Astrocyte (in vitro differentiated cells and primary cell): ENCODE measurements at regions not wholly inside any gene's neighbourhood (a gene's known extent, or its start where the extent isn't known, plus 50 kb on each side); places are given as distances from the start of the nearest gene placed in this dataset.

Experiments
- DNase-seq: peaks from one replicate; pipeline ENCODE4 v3.0.0-alpha.2; 2010; ENCODE audit warnings: low read depth
- FAIRE-seq: peaks from 2 replicates; lab custom pipeline; 2011; peaks lifted over from hg19 to GRCh38; lab: Jason Lieb, UNC
- H2AFZ ChIP-seq: 2 replicates; pipeline ENCODE4 v1.6.0; 2012; ENCODE audit warnings: low read depth, low read length, inconsistent platforms
- H3K27ac ChIP-seq: 2 replicates; pipeline ENCODE4 v1.5.1; 2011; ENCODE audit warnings: low read depth, low read length, inconsistent platforms
- H3K27me3 ChIP-seq: 2 replicates; pipeline ENCODE4 v1.6.0; 2011; ENCODE audit warnings: low read length, inconsistent platforms; ENCODE audit not compliant: insufficient read depth
- H3K36me3 ChIP-seq: 2 replicates; pipeline ENCODE4 v1.5.1; 2011; ENCODE audit warnings: low read length, inconsistent platforms; ENCODE audit not compliant: insufficient read depth
- H3K4me1 ChIP-seq: 2 replicates; pipeline ENCODE4 v1.5.1; 2011; ENCODE audit warnings: low read length, inconsistent platforms; ENCODE audit not compliant: insufficient read depth
- H3K4me2 ChIP-seq: 2 replicates; pipeline ENCODE4 v1.6.0; 2012; ENCODE audit warnings: low read length, inconsistent platforms
- H3K4me3 ChIP-seq: 2 replicates; pipeline ENCODE4 v1.5.1; 2011; ENCODE audit warnings: low read depth, mild to moderate bottlenecking, low read length, inconsistent platforms; ENCODE audit not compliant: insufficient read depth
- H3K79me2 ChIP-seq: 2 replicates; pipeline ENCODE4 v1.6.0; 2012; ENCODE audit warnings: mild to moderate bottlenecking, low read length, inconsistent platforms; ENCODE audit not compliant: insufficient read depth
- H3K9ac ChIP-seq: 2 replicates; pipeline ENCODE4 v1.6.0; 2012; ENCODE audit warnings: mild to moderate bottlenecking, low read length, inconsistent platforms
- H3K9me3 ChIP-seq: 2 replicates; pipeline ENCODE4 v1.5.1; 2012; ENCODE audit warnings: low read depth, mild to moderate bottlenecking, low read length, inconsistent platforms; ENCODE audit not compliant: insufficient read depth
- H4K20me1 ChIP-seq: 2 replicates; pipeline ENCODE4 v1.6.0; 2012; ENCODE audit warnings: low read length, inconsistent platforms; ENCODE audit not compliant: insufficient read depth
- H3K27ac Mint-ChIP-seq: one replicate; pipeline ENCODE4 v1.8.0; 2021; ENCODE audit warnings: mild to moderate bottlenecking, mixed read lengths; ENCODE audit not compliant: unreplicated experiment
- H3K27me3 Mint-ChIP-seq: one replicate; pipeline ENCODE4 v1.8.0; 2021; ENCODE audit warnings: low read depth, mixed read lengths; ENCODE audit not compliant: unreplicated experiment
- H3K36me3 Mint-ChIP-seq: one replicate; pipeline ENCODE4 v1.8.0; 2021; ENCODE audit warnings: low read depth, mixed read lengths; ENCODE audit not compliant: unreplicated experiment
- H3K4me1 Mint-ChIP-seq: one replicate; pipeline ENCODE4 v1.8.0; 2021; ENCODE audit warnings: low read depth, mixed read lengths; ENCODE audit not compliant: unreplicated experiment
- H3K4me3 Mint-ChIP-seq: one replicate; pipeline ENCODE4 v1.8.0; 2021; ENCODE audit warnings: mild to moderate bottlenecking, moderate library complexity, mixed read lengths; ENCODE audit not compliant: unreplicated experiment
- H3K9me3 Mint-ChIP-seq: one replicate; pipeline ENCODE4 v1.8.0; 2021; ENCODE audit warnings: mild to moderate bottlenecking, mixed read lengths; ENCODE audit not compliant: unreplicated experiment
- EZH2 ChIP-seq: IDR thresholded peaks from 2 replicates; pipeline ENCODE4 v1.6.1; 2012; ENCODE audit warnings: mild to moderate bottlenecking, low read length, inconsistent platforms; ENCODE audit not compliant: insufficient read depth
- TF ChIP-seq, protein P1 (sequence below): IDR thresholded peaks from 2 replicates; pipeline ENCODE4 v1.5.1; 2011; ENCODE audit warnings: low read depth, mild to moderate bottlenecking, inconsistent platforms, low read length, moderate library complexity; ENCODE audit not compliant: insufficient read depth

DNA sequence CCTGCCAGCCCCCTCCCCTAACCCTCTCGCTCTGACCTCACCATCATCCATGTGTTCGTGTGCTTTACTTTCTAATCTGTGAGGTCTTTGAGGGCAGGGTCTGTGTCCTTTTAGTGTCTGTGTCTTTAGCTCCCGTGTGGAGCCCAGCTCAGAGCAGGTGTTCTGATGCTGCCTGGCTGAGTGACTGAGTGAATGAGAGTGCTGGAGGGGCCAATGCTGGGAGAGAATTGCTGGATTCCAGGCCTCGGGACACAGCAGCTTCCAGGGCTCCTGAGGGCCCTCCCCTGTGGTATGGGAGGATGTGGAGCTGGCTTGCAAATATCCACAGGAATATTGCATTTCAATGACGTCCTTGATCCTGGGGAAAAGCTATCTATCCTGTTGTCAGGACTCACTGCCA, 160.6 kb downstream of the ANKRD30B start:
- Mint-ChIP-seq H3K9me3 (peaks cover 3% of the 10 kb centered on the region), H3K4me3 (no peak overlapping the region), H3K27ac (no peak overlapping the region), H3K4me1 (no peaks in the 10 kb centered on the region), H3K27me3 (peaks cover 1% of the 10 kb centered on the region), H3K36me3 (no peaks in the 10 kb centered on the region)
- Histone ChIP-seq H3K4me3 (no peak overlapping the region), H4K20me1 (no peaks in the 10 kb centered on the region), H3K27ac (no peak overlapping the region), H3K9ac (no peak overlapping the region), H2AFZ (no peak overlapping the region), H3K27me3 (no peaks in the 10 kb centered on the region), H3K4me1 (no peaks in the 10 kb centered on the region), H3K4me2 (no peak overlapping the region), H3K79me2 (no peaks in the 10 kb centered on the region), H3K36me3 (no peaks in the 10 kb centered on the region), H3K9me3 (peaks cover 5% of the 10 kb centered on the region)
- FAIRE-seq (no peak), DNase-seq (no peak)
- no peak for TF ChIP-seq EZH2
- TF ChIP-seq, protein P1, sequence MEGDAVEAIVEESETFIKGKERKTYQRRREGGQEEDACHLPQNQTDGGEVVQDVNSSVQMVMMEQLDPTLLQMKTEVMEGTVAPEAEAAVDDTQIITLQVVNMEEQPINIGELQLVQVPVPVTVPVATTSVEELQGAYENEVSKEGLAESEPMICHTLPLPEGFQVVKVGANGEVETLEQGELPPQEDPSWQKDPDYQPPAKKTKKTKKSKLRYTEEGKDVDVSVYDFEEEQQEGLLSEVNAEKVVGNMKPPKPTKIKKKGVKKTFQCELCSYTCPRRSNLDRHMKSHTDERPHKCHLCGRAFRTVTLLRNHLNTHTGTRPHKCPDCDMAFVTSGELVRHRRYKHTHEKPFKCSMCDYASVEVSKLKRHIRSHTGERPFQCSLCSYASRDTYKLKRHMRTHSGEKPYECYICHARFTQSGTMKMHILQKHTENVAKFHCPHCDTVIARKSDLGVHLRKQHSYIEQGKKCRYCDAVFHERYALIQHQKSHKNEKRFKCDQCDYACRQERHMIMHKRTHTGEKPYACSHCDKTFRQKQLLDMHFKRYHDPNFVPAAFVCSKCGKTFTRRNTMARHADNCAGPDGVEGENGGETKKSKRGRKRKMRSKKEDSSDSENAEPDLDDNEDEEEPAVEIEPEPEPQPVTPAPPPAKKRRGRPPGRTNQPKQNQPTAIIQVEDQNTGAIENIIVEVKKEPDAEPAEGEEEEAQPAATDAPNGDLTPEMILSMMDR = no peak

DNA sequence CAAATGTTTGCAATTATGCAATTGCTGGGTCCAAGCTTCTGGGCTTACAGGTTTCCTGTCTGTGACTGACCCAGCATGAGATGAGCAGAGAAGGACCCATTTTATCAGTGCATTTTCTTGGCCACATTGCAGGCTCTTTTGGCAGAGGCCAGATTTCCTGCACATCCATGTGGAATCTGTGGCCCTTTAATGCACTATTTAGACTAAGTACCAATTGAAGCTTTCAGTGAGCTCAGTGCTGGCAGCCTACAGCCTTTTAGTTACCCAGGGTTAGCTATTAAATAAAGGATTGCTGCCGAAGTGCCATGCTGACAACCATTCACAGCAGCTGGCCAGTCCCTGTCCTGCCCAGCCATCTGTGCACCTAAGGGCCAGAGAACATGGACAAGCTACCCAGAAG, 165.0 kb downstream of the ANKRD30B start:
- H3K27ac Mint-ChIP-seq = no peak overlapping the region
- H4K20me1 ChIP-seq = no peaks in the 10 kb centered on the region
- no peaks in the 10 kb centered on the region for H3K4me1 ChIP-seq
- FAIRE-seq = no peak
- H3K27me3 Mint-ChIP-seq = no peaks in the 10 kb centered on the region
- H3K36me3 Mint-ChIP-seq = no peaks in the 10 kb centered on the region
- no peaks in the 10 kb centered on the region for H3K79me2 ChIP-seq
- H3K9me3 Mint-ChIP-seq = peaks cover 2% of the 10 kb centered on the region
- H2AFZ ChIP-seq = no peak overlapping the region
- H3K36me3 ChIP-seq = no peaks in the 10 kb centered on the region
- H3K27me3 ChIP-seq = no peaks in the 10 kb centered on the region
- H3K27ac ChIP-seq = no peak overlapping the region
- peaks cover 4% of the 10 kb centered on the region for H3K4me1 Mint-ChIP-seq
- no peak overlapping the region for H3K4me3 Mint-ChIP-seq
- no peak for DNase-seq
- H3K9ac ChIP-seq = no peak overlapping the region
- H3K9me3 ChIP-seq = peaks cover 19% of the 10 kb centered on the region
- H3K4me2 ChIP-seq = no peak overlapping the region
- no peak for TF ChIP-seq EZH2
- TF ChIP-seq, protein P1 = no peak
- H3K4me3 ChIP-seq = no peak overlapping the region

DNA sequence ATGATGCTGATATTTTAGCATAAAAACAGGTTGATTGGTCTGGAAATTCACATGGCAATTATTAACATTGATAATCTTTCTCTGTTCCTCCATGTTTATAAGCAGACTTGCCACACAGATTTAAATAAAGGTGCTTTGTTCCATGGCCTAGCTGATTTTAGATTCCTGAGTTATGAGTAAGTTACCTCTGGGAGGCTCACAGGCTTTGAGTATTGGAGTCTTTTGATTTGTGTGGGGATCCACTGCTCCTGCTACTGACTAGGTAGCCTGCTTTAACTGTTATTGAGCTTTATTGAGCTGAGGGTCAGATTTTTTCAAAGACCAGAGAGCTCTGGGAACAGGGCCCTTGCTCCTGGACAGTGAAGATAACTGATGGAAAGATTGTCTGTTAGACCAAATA, 166.1 kb downstream of the ANKRD30B start:
- peaks cover 2% of the 10 kb centered on the region for H3K9me3 Mint-ChIP-seq
- H3K4me2 ChIP-seq = no peak overlapping the region
- no peaks in the 10 kb centered on the region for H4K20me1 ChIP-seq
- H3K4me1 ChIP-seq = no peaks in the 10 kb centered on the region
- H2AFZ ChIP-seq = no peak overlapping the region
- H3K4me1 Mint-ChIP-seq = peaks cover 4% of the 10 kb centered on the region
- peaks cover 15% of the 10 kb centered on the region for H3K9me3 ChIP-seq
- no peak overlapping the region for H3K4me3 Mint-ChIP-seq
- no peak overlapping the region for H3K9ac ChIP-seq
- no peak overlapping the region for H3K4me3 ChIP-seq
- no peak overlapping the region for H3K27ac Mint-ChIP-seq
- H3K27ac ChIP-seq = no peak overlapping the region
- H3K79me2 ChIP-seq = no peaks in the 10 kb centered on the region
- TF ChIP-seq, protein P1 = no peak
- TF ChIP-seq EZH2 = no peak
- FAIRE-seq (no peak), DNase-seq (no peak)
- H3K36me3 ChIP-seq = no peaks in the 10 kb centered on the region
- no peaks in the 10 kb centered on the region for H3K36me3 Mint-ChIP-seq
- H3K27me3 Mint-ChIP-seq = no peaks in the 10 kb centered on the region
- no peaks in the 10 kb centered on the region for H3K27me3 ChIP-seq
